Stimulated activated naive CD8-positive, alpha-beta T cell treated with anti-CD3 and anti-CD28 coated beads, Interleukin-15, amount 100 ng/mL, for 72 hours (primary cell): ENCODE measurements at regions not wholly inside any gene's neighbourhood (a gene's known extent, or its start where the extent isn't known, plus 50 kb on each side); places are given as distances from the start of the nearest gene placed in this dataset.

Source experiments
- ATAC-seq: fragments of 150-1000 bp; cut with Tn5 transposase; 2 replicates; pipeline ENCODE4 v1.10.0; 2021; ENCODE audit warnings: mild to moderate bottlenecking, moderate library complexity
- DNase-seq, 2 donors: peaks; one replicate each; pipeline ENCODE4 v3.0.0; 2021 to 2022
- H3K27ac Mint-ChIP-seq, 2 donors: one replicate each; pipeline ENCODE4 v1.8.0; 2022; ENCODE audit warnings: mild to moderate bottlenecking in 2 of 2, mixed read lengths in 2 of 2, moderate library complexity in 2 of 2
- H3K27me3 Mint-ChIP-seq: one replicate; pipeline ENCODE4 v1.8.0; 2022; ENCODE audit warnings: mixed read lengths
- H3K4me1 Mint-ChIP-seq: one replicate; pipeline ENCODE4 v1.8.0; 2022; ENCODE audit warnings: mild to moderate bottlenecking, mixed read lengths
- H3K4me3 Mint-ChIP-seq, 2 donors: one replicate each; pipeline ENCODE4 v1.8.0; 2022; ENCODE audit warnings: mild to moderate bottlenecking in 2 of 2, mixed read lengths in 2 of 2, moderate library complexity in 1 of 2
- H3K9me3 Mint-ChIP-seq, 2 donors: one replicate each; pipeline ENCODE4 v1.8.0; 2022; ENCODE audit warnings: mixed read lengths in 2 of 2

DNA sequence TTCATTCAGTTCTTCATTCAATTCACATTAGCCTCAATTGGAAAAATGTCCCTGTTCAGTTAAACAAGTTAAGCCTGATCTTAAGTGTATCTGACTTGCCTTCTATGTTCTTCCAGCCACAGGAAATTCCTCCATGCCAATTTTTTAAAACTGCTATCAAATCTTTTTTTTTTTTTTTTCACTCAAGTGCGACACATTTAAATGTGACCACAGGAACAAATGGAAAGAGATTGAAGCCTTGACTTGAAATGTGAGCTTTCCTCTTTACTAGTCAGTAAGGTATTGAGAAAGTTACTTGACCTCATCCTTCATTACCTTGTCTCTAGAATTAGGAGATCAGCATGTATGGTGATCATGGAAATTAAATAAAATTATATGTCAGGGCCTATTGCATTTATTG is 165.1 kb downstream of the SLIT2 start:
- Mint-ChIP-seq H3K27me3 (no peaks in the 10 kb centered on the region), H3K4me3 (no peak overlapping the region), H3K4me1 (no peaks in the 10 kb centered on the region), H3K9me3 (no peaks in the 10 kb centered on the region), H3K27ac (no peak overlapping the region)
- ATAC-seq, result no peak
- DNase-seq, result no peak

DNA sequence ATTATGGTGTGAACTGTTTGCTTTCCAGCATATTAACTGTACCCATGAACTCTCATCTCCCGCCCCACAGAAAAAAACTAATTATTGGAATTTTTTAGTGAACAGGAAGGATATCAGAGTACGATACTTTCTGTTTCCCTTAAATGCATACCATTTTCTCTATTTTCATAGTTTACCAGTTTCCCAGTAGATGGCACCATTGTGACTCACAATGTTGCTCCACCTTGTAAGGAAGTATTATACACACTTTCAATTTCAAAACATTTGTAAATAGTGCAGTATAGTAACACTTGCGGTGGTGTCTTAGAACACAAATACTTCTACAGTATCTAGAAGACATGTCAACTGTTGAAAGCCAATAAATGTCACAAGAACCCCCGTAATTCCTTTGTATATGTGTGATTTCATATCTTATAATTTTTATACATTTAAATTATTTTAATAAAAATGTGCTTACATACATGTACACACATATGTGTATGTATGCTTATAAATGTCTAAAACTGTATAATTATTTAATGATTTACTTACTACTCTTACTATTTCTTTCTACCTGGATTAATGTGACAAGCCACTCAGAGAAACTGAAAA is 167.3 kb downstream of the SLIT2 start:
- no peak for DNase-seq
- H3K27ac Mint-ChIP-seq, result peak overlapping the region in 1 of 2 donors; percentile 17

DNA sequence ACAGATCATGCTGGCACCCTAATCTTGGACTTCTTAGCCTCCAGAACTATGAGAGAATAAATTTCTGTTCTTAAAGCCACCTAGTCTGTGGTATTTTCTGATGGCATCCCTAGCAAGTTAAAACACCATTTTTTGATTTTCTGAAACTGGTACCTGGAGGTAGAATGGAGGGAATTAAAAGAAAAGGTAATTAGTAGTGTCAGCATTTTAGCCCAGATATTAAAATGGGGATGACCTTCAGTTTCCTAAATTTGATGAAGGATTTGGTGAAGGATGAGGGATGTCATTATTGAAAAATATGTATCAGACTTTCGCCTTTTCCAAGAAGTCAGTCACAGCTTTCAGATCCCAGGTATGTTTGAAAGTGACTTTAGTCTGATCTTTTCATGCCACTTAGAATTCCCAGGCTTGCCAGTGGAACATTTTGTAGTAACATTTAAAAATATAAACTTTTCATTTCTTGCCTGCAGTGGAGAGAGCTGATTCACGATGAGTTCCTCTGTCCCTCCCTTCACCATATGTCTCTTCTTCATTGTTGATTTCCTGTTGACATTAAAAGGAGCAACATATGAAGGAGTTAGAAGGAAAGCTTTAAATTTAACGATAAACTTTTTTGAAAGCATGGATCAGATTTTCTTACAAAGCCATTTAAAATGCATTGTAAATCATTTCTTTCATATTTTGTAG is 169.4 kb downstream of the SLIT2 start:
- DNase-seq, result no peak
- H3K27ac Mint-ChIP-seq, result no peak overlapping the region
- H3K9me3 Mint-ChIP-seq, result no peaks in the 10 kb centered on the region
- H3K4me1 Mint-ChIP-seq, result no peaks in the 10 kb centered on the region
- ATAC-seq, result no peak
- H3K27me3 Mint-ChIP-seq, result peaks cover 14% of the 10 kb centered on the region
- H3K4me3 Mint-ChIP-seq, result no peak overlapping the region

More for the DNA sequence above, 167.3 kb downstream of the SLIT2 start:
- Mint-ChIP-seq H3K4me1 (no peaks in the 10 kb centered on the region), H3K27me3 (peaks cover 8% of the 10 kb centered on the region), H3K4me3 (peak overlapping the region; percentile 42 to 69), H3K9me3 (no peaks in the 10 kb centered on the region)
- peak; percentile 85 for ATAC-seq

DNA sequence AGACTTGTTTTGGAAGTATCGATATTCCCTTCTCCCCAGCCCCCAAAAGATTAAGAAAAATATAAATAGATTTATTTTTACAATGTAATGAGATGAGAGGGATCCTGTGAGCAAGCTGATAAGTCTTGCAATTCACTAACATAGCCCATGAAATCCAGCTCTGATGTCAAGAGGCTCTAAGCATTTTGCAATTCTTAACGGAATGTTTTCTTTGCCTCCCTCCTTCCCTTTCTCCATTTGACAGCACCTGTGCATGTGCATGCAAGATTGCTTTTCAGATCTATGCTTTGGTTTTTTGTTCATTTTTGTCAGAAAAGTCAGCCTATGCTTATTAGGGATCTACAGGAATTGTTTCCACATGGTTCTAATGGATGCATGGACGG is 169.9 kb downstream of the SLIT2 start:
- Mint-ChIP-seq H3K4me1 (no peaks in the 10 kb centered on the region), H3K27ac (no peak overlapping the region), H3K4me3 (no peak overlapping the region), H3K9me3 (no peaks in the 10 kb centered on the region), H3K27me3 (peaks cover 16% of the 10 kb centered on the region)
- DNase-seq (no peak), ATAC-seq (no peak)

DNA sequence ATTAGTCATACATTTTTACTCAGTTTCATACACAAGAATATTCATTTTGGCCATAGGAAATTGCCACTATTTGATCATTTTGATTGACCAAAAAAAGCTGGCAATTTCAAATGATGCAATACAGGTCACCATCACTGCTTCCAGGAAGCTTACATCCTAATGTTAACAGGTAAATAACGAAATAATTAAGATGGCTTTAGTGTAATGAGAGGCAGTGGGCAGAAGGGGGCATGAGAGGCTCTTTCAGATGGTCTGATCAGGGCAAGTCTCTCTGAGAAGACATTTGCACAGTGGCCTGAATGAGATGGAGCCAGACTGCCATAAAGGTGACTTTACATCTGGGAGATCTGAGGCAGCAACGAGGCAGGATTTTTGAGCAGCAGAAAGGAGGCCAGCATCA is 170.7 kb downstream of the SLIT2 start:
- H3K27ac Mint-ChIP-seq, result no peak overlapping the region
- H3K27me3 Mint-ChIP-seq, result peaks cover 16% of the 10 kb centered on the region
- ATAC-seq, result peak; percentile 82
- H3K4me3 Mint-ChIP-seq, result no peak overlapping the region
- H3K9me3 Mint-ChIP-seq, result no peaks in the 10 kb centered on the region
- DNase-seq, result peak; percentile 35 to 38
- H3K4me1 Mint-ChIP-seq, result no peaks in the 10 kb centered on the region

DNA sequence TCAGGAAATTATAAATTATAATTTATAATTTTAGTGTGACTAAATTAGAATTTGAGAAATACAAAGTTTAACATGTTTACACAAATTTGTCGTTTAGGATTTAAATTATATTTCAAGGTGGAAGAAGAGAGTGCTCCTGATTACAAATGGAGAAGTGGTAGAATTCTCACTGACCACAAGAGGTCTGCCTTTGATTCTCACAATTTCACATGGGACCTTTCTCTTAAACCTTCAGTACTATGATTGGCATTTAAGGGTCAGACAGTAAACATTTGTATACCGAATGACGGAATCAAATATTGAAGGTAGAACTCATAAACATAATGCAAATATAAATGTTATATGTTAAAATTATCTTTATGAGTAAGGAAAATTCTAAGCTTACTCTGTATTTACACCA is 171.7 kb downstream of the SLIT2 start:
- no peak for DNase-seq
- Mint-ChIP-seq H3K27me3 (peaks cover 16% of the 10 kb centered on the region), H3K4me1 (no peaks in the 10 kb centered on the region), H3K27ac (no peak overlapping the region), H3K9me3 (no peaks in the 10 kb centered on the region), H3K4me3 (no peak overlapping the region)
- ATAC-seq, result no peak

DNA sequence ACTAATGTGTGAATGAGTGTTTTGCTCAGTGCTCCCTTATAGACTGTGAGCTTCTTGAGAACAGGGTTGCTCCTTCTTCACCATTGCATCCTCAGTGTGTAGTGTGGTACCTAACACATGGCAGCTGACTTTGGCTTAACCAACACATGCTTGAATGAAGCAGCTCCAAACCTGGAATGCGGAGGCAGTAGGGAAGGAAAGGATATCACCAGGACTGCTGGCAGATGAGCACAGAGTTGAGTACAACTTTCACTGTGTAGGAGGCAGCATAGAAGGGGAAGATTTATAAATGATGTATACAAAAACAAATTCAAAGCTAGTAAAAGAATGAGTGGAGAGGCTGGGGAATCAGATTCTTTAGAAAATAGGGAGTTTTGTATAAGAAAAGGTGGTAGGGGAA is 174.3 kb downstream of the SLIT2 start:
- DNase-seq, result no peak
- Mint-ChIP-seq H3K4me1 (no peaks in the 10 kb centered on the region), H3K27me3 (peaks cover 16% of the 10 kb centered on the region), H3K9me3 (no peaks in the 10 kb centered on the region), H3K27ac (no peak overlapping the region), H3K4me3 (no peak overlapping the region)
- no peak for ATAC-seq

DNA sequence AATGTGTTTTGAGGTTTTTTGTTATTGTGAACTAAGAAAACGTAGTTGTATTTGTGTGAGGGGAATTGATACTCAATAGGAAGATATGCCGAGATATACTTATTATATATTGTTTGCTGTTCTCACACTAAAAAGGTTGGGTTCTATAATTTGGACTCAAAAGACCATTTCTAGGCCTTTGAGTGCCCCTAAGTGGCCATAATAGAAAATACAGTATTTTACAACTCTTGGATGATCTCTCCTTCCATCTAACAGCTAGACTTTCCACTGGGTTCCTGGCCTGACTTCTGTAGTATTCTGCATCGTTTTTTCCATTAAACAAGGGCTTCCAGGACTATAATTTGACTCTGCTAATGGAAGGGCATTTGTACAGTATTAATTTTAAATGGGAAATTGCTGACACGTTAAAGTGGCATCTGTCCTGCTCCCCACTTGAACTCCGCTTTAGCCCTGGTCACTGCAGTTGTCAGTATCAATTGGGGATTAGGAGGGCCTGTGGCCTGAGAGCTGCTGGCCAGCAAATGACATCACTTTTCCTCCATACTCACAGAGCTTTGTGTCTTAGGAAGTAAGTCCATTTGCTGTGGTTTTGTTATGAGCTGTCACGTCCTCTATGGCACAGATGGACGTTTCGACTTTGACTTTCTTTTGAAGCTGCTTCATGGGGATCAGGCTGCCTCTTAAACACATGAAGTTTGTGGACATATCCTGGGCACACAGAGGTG is 176.9 kb downstream of the SLIT2 start:
- no peak overlapping the region for H3K4me3 Mint-ChIP-seq
- peaks cover 8% of the 10 kb centered on the region for H3K27me3 Mint-ChIP-seq
- DNase-seq (no peak), ATAC-seq (no peak)
- no peaks in the 10 kb centered on the region for H3K4me1 Mint-ChIP-seq
- peak overlapping the region in 1 of 2 donors; percentile 43 for H3K27ac Mint-ChIP-seq
- H3K9me3 Mint-ChIP-seq, result no peaks in the 10 kb centered on the region

DNA sequence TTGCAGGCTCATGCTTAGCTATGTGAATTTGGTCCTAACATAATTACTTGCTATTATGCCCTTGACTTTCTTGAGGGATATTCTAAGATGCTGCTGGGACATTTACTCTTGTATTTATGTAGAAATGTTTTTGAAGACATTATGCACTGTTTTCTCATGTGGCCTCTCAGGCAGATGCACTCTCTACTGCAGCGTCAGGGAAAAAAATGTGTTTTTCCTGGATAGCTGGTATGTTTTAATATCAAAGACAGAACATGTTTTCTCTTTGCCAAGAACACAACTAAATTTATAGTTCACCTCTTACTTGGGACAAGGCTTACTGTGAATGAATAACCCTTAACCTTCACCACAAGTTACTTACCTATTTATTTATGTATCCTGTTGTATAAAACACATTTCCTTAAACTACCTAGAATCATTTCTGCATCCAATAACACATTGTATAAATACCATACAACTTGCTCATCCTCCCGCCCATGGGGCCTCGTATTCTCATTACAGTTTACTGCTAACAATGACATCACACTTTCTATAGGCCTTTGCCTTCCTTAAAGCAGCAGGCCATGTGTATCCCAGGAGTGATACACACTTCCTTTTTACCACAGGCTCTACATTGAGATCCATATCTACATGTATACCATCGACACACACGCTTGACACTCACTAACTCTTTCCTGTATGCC is 178.7 kb downstream of the SLIT2 start:
- ATAC-seq (no peak), DNase-seq (no peak)
- Mint-ChIP-seq H3K4me1 (no peaks in the 10 kb centered on the region), H3K27me3 (peaks cover 8% of the 10 kb centered on the region), H3K4me3 (no peak overlapping the region), H3K27ac (no peak overlapping the region), H3K9me3 (no peaks in the 10 kb centered on the region)

DNA sequence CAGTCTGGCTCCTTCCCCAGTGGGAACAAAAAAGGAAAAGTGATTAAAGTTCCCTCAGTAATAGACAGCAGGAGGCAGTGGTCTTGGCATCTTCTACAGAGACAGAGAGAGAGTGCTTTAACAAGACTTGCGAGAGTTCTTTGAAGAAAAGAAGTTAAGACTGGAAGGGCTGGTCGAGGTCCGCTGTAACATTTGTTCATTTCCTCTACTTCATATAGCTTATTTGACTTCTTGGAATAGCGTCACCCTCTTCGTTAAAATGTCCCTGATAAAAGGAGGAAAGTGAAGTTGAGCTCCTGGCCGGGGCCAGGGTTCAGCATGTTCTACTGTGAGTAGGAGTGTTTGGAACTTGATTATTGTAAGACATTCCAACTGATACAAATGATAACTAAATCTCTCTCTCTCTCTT is 179.8 kb downstream of the SLIT2 start:
- Mint-ChIP-seq H3K4me1 (no peaks in the 10 kb centered on the region), H3K4me3 (no peak overlapping the region), H3K27me3 (no peaks in the 10 kb centered on the region), H3K27ac (no peak overlapping the region), H3K9me3 (no peaks in the 10 kb centered on the region)
- DNase-seq (no peak), ATAC-seq (no peak)

DNA sequence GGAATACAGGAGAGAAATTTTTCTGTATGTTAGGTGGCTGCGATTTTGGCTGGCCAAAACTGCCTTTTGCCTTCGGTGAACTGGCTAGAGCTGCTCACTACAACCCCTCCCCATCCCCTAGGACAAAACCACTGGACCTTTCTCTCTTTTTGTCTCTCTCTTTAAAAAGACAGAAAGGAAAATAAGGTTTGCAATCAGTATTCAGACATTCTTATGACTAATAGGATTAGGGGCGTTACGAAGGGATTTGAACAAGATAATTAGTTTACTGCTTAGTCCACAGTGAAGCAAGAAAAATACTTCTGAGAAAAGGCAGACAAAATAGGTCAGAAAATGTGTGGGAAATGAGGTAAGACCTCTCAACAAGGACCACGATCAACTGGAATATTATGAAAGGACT is 180.4 kb downstream of the SLIT2 start:
- DNase-seq (no peak), ATAC-seq (no peak)
- H3K9me3 Mint-ChIP-seq, result no peaks in the 10 kb centered on the region
- no peak overlapping the region for H3K4me3 Mint-ChIP-seq
- no peaks in the 10 kb centered on the region for H3K4me1 Mint-ChIP-seq
- H3K27me3 Mint-ChIP-seq, result no peaks in the 10 kb centered on the region
- no peak overlapping the region for H3K27ac Mint-ChIP-seq

DNA sequence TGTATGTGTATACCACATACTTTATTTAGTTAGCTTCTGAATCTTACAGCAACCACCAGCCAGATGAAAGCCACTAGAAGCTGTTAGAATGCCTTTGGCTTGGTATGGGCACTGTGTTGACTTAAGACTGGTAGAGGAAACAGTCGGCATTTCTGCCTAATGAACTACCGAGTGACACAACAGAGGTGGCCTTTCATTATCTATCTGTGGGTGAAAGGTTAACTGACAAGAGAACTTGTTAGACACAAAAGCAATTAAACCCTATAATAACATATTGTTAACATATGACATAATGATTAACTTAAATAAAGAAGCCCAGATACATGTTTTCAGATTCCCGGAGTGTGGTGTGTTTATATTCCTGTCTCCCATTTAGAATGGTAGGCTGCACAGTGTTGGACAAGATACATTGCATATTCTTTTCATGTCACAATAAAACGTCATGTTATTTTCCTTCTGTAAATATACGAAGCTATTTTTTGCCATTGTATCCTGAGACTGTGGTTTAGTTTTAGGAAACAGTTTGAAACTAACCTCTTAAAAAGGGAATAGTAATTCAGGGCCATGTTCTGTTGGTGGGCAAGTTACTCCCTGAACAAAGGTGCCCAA is 181.5 kb downstream of the SLIT2 start:
- H3K4me1 Mint-ChIP-seq, result no peaks in the 10 kb centered on the region
- no peak for DNase-seq
- no peaks in the 10 kb centered on the region for H3K27me3 Mint-ChIP-seq
- no peak overlapping the region for H3K4me3 Mint-ChIP-seq
- peaks cover 0 to 4% of the 10 kb centered on the region in 2 donors for H3K9me3 Mint-ChIP-seq
- no peak overlapping the region for H3K27ac Mint-ChIP-seq
- no peak for ATAC-seq

DNA sequence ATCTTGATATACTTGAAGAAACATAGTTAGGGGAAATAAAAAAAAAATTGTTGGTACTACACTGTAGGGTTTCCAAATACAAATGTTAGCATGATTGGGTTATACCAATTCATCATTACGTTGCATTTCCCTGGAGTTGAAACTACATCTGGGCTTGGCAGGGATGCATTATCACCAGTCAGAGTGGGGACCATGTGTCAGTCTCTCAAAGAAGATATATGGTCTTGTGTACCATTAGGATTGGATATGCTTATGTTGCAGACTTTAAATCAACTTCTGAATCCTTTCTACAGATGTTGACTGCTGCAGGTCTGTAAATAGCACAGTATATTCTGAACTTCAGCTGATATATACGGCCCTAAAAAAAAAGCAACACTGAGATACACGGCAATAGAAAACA is 188.5 kb downstream of the SLIT2 start:
- DNase-seq (no peak), ATAC-seq (no peak)
- no peaks in the 10 kb centered on the region for H3K27me3 Mint-ChIP-seq
- peaks cover 0 to 4% of the 10 kb centered on the region in 2 donors for H3K9me3 Mint-ChIP-seq
- H3K4me3 Mint-ChIP-seq, result no peak overlapping the region
- no peak overlapping the region for H3K27ac Mint-ChIP-seq
- H3K4me1 Mint-ChIP-seq, result no peaks in the 10 kb centered on the region

DNA sequence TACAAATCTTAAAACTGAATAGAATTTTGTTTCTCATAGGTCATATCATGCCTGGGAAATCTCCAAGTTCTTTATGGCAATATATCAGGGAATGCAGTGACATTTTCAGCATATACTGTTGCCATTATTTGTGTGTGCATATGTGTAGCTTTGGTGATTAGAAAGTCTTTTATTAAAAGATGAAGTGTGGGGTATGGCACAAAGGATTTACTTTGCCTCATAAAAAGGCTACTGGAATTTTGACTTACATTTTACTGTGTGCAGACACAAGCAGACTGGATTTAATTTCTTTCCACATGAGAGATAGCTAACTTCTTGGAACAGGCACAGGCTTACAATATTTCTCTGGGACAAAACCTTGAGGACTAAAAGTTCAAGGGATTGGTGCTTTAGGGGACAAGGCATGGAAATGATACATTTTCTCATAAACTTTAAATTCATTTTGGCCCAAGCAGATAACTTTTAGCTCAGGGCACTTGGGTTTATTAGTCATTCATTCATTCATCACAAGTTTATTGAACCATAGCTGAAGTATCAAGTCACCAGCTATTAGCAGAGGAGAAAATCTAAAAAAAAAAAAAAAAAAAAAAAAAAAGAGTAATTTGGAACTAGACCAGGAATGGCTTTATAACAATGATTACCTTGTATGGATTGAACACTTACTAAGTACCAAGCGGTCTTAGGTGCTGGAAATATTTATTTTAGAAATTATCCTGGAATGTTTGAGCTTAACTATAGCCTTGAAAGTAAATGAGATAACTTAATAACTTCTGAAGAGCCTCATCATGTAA is 191.5 kb downstream of the SLIT2 start:
- Mint-ChIP-seq H3K4me1 (no peaks in the 10 kb centered on the region), H3K9me3 (no peaks in the 10 kb centered on the region), H3K4me3 (no peak overlapping the region), H3K27ac (no peak overlapping the region), H3K27me3 (no peaks in the 10 kb centered on the region)
- ATAC-seq (no peak), DNase-seq (no peak)
